H9 (cell line): ENCODE measurements at regions not wholly inside any gene's neighbourhood (a gene's known extent, or its start where the extent isn't known, plus 50 kb on each side); places are given as distances from the start of the nearest gene placed in this dataset.

Experiments
- DNase-seq: peaks from one replicate; pipeline ENCODE4 v3.0.0-alpha.2; 2017
- H2AFZ ChIP-seq: one replicate; pipeline ENCODE4 v1.6.1; 2013; ENCODE audit warnings: mild to moderate bottlenecking, low read length, control low read depth, moderate library complexity
- H2AK5ac ChIP-seq: 2 replicates; pipeline ENCODE4 v1.6.1; 2013; ENCODE audit warnings: low read length, control low read depth, mixed read lengths; ENCODE audit not compliant: insufficient read length
- H2BK120ac ChIP-seq: one replicate; pipeline ENCODE4 v1.6.1; 2013; ENCODE audit warnings: low read depth, mild to moderate bottlenecking, low read length, control low read depth, inconsistent platforms; ENCODE audit not compliant: poor library complexity, severe bottlenecking
- H2BK12ac ChIP-seq: 2 replicates; pipeline ENCODE4 v1.6.1; 2013; ENCODE audit warnings: low read length, control low read depth, mixed read lengths, low read depth; ENCODE audit not compliant: insufficient read length
- H2BK15ac ChIP-seq: 2 replicates; pipeline ENCODE4 v1.6.1; 2013; ENCODE audit warnings: low read depth, low read length, control low read depth
- H2BK20ac ChIP-seq: one replicate; pipeline ENCODE4 v1.6.1; 2013; ENCODE audit warnings: low read depth, mild to moderate bottlenecking, low read length, control low read depth, inconsistent platforms; ENCODE audit not compliant: poor library complexity, severe bottlenecking
- H2BK5ac ChIP-seq: 2 replicates; pipeline ENCODE4 v1.6.1; 2013; ENCODE audit warnings: low read length, control low read depth, mixed read lengths; ENCODE audit not compliant: insufficient read length
- H3K14ac ChIP-seq: 2 replicates; pipeline ENCODE4 v1.6.1; 2013; ENCODE audit warnings: low read length, control low read depth; ENCODE audit not compliant: insufficient read depth
- H3K18ac ChIP-seq: 2 replicates; pipeline ENCODE4 v1.6.1; 2013; ENCODE audit warnings: low read depth, mild to moderate bottlenecking, mixed read lengths, low read length, control low read depth; ENCODE audit not compliant: insufficient read length
- H3K23ac ChIP-seq: 2 replicates; pipeline ENCODE4 v1.6.1; 2013; ENCODE audit warnings: low read length, control low read depth, mixed read lengths, low read depth; ENCODE audit not compliant: insufficient read length
- H3K23me2 ChIP-seq: 2 replicates; pipeline ENCODE4 v1.6.1; 2013; ENCODE audit warnings: low read depth, mild to moderate bottlenecking, mixed read lengths, low read length, control low read depth; ENCODE audit not compliant: insufficient read length, poor library complexity, severe bottlenecking
- H3K27ac ChIP-seq: 2 replicates; pipeline ENCODE4 v1.5.1; 2013; ENCODE audit warnings: low read length, control low read depth, mixed read lengths, low read depth; ENCODE audit not compliant: insufficient read length
- H3K27me3 ChIP-seq: 2 replicates; pipeline ENCODE4 v1.6.1; 2013; ENCODE audit warnings: low read length, control low read depth, inconsistent platforms; ENCODE audit not compliant: insufficient read depth
- H3K4ac ChIP-seq: 2 replicates; pipeline ENCODE4 v1.6.1; 2013; ENCODE audit warnings: low read depth, mild to moderate bottlenecking, control low read depth, inconsistent platforms, low read length, moderate library complexity
- H3K4me1 ChIP-seq: 2 replicates; pipeline ENCODE4 v1.6.1; 2013; ENCODE audit warnings: low read length, control low read depth, inconsistent platforms; ENCODE audit not compliant: insufficient read depth
- H3K4me2 ChIP-seq: 2 replicates; pipeline ENCODE4 v1.6.1; 2013; ENCODE audit warnings: low read length, control low read depth, mixed read lengths; ENCODE audit not compliant: insufficient read length, insufficient read depth
- H3K56ac ChIP-seq: 2 replicates; pipeline ENCODE4 v1.6.1; 2013; ENCODE audit warnings: low read depth, mild to moderate bottlenecking, mixed read lengths, low read length, control low read depth; ENCODE audit not compliant: insufficient read length
- H3K79me1 ChIP-seq: 2 replicates; pipeline ENCODE4 v1.6.1; 2013; ENCODE audit warnings: low read depth, mild to moderate bottlenecking, moderate library complexity, low read length, control low read depth, inconsistent platforms; ENCODE audit not compliant: insufficient read depth, poor library complexity, severe bottlenecking
- H3K79me2 ChIP-seq: 2 replicates; pipeline ENCODE4 v1.6.1; 2013; ENCODE audit warnings: low read length, control low read depth, inconsistent platforms; ENCODE audit not compliant: insufficient read depth
- H3K9ac ChIP-seq: 2 replicates; pipeline ENCODE4 v1.6.1; 2013; ENCODE audit warnings: low read length, control low read depth, mixed read lengths; ENCODE audit not compliant: insufficient read length; ENCODE audit errors: extremely low read depth
- H3K9me3 ChIP-seq: one replicate; pipeline ENCODE4 v1.6.1; 2013; ENCODE audit warnings: low read depth, low read length, inconsistent platforms; ENCODE audit not compliant: control insufficient read depth
- H3T11ph ChIP-seq: one replicate; pipeline ENCODE4 v1.6.1; 2013; ENCODE audit warnings: mild to moderate bottlenecking, low read length, control low read depth, inconsistent platforms
- H4K20me1 ChIP-seq: one replicate; pipeline ENCODE4 v1.6.1; 2013; ENCODE audit not compliant: control insufficient read depth, insufficient read length, insufficient read depth
- H4K5ac ChIP-seq: 2 replicates; pipeline ENCODE4 v1.6.1; 2013; ENCODE audit warnings: low read depth, mild to moderate bottlenecking, mixed read lengths, low read length, control low read depth; ENCODE audit not compliant: insufficient read length
- H4K8ac ChIP-seq: replicated peaks from 2 replicates; pipeline ENCODE4 v1.6.1; 2013; ENCODE audit warnings: low read length, control low read depth, mixed read lengths, low read depth; ENCODE audit not compliant: insufficient read length
- H4K91ac ChIP-seq: 2 replicates; pipeline ENCODE4 v1.6.1; 2013; ENCODE audit warnings: low read depth, mild to moderate bottlenecking, moderate library complexity, mixed read lengths, low read length, control low read depth; ENCODE audit not compliant: insufficient read length
- H3K27ac Mint-ChIP-seq, 3 experiments: 2 replicates in 2 of 3; 3 replicates in 1 of 3; pipeline ENCODE4 v1.8.0; 2020 to 2021; ENCODE audit warnings: mixed read lengths in 3 of 3, mild to moderate bottlenecking in 1 of 3, moderate library complexity in 1 of 3
- H3K27me3 Mint-ChIP-seq: 2 replicates; pipeline ENCODE4 v1.8.0; 2021; ENCODE audit warnings: low read depth, mild to moderate bottlenecking, moderate library complexity, mixed read lengths
- H3K36me3 Mint-ChIP-seq, 3 experiments: 2 replicates in 2 of 3; 3 replicates in 1 of 3; pipeline ENCODE4 v1.8.0; 2020 to 2021; ENCODE audit warnings: low read depth in 3 of 3, mixed read lengths in 3 of 3; ENCODE audit not compliant: insufficient read depth in 1 of 3
- H3K4me1 Mint-ChIP-seq, 2 experiments: 2 replicates each; pipeline ENCODE4 v1.8.0; 2020; ENCODE audit warnings: mixed read lengths in 2 of 2
- H3K4me3 Mint-ChIP-seq, 2 experiments: 2 replicates in 1 of 2; 3 replicates in 1 of 2; pipeline ENCODE4 v1.8.0; 2020 to 2021; ENCODE audit warnings: mild to moderate bottlenecking in 2 of 2, mixed read lengths in 2 of 2, moderate library complexity in 1 of 2
- H3K9me3 Mint-ChIP-seq, 2 experiments: 2 replicates in 1 of 2; 3 replicates in 1 of 2; pipeline ENCODE4 v1.8.0; 2020; ENCODE audit warnings: mild to moderate bottlenecking in 2 of 2, mixed read lengths in 2 of 2, moderate library complexity in 1 of 2
- CTCF ChIP-seq: fragments of 200-600 bp; sonication (generic); conservative IDR thresholded peaks from 3 replicates; pipeline ENCODE4 v1.8.0; 2021; ENCODE audit warnings: antibody characterized with exemption, mild to moderate bottlenecking
- WGBS: extraction: QIAGEN DNeasy Blood & Tissue Kit; methylation state at CpG from one replicate; pipeline ENCODE4 v1.1.7; 2013; ENCODE audit warnings: missing lambda C conversion rate, low lambda C conversion rate, mixed read lengths; ENCODE audit not compliant: insufficient read length; ENCODE audit errors: extremely low coverage; 5-methylcytosine and 5-hydroxymethylcytosine counted together

GRCh38 chr13:112261924-112262323 is 114.2 kb upstream of the SPACA7 start:
- WGBS = no CpG with 5 or more reads among the region's 8 CpGs
- H3K4me3 Mint-ChIP-seq = no peak overlapping the region
- no peak overlapping the region for H3K4me2 ChIP-seq
- H3K27me3 ChIP-seq = no peaks in the 10 kb centered on the region
- H3K79me2 ChIP-seq = no peaks in the 10 kb centered on the region
- no peak overlapping the region for H3K14ac ChIP-seq
- H4K8ac ChIP-seq = no peak overlapping the region
- TF ChIP-seq CTCF = no peak
- H2BK20ac ChIP-seq = no peak overlapping the region
- peaks cover 43% of the 10 kb centered on the region for H3K27me3 Mint-ChIP-seq
- H2BK120ac ChIP-seq = no peak overlapping the region
- H2BK15ac ChIP-seq = no peak overlapping the region
- H4K20me1 ChIP-seq = no peaks in the 10 kb centered on the region
- H3K4me1 ChIP-seq = no peaks in the 10 kb centered on the region
- H2BK12ac ChIP-seq = no peak overlapping the region
- no peaks in the 10 kb centered on the region for H3K23me2 ChIP-seq
- peaks cover 3 to 5% of the 10 kb centered on the region in 2 experiments; a peak in 1 of 4 replicates for H3K4me1 Mint-ChIP-seq
- no peaks in the 10 kb centered on the region for H3K9me3 Mint-ChIP-seq
- no peaks in the 10 kb centered on the region for H3K9me3 ChIP-seq
- no peak overlapping the region for H3K4ac ChIP-seq
- H3K27ac Mint-ChIP-seq = no peak overlapping the region; a peak in 1 of 7 replicates
- H4K5ac ChIP-seq = no peak overlapping the region
- H3K23ac ChIP-seq = no peak overlapping the region
- no peaks in the 10 kb centered on the region for H3K79me1 ChIP-seq
- no peak overlapping the region for H4K91ac ChIP-seq
- no peak overlapping the region for H3K56ac ChIP-seq
- H2BK5ac ChIP-seq = no peak overlapping the region
- DNase-seq = no peak
- H3K18ac ChIP-seq = no peak overlapping the region
- H3K36me3 Mint-ChIP-seq = no peaks in the 10 kb centered on the region
- no peak overlapping the region for H3K27ac ChIP-seq
- H3K9ac ChIP-seq = no peak overlapping the region
- no peak overlapping the region for H2AK5ac ChIP-seq
- H2AFZ ChIP-seq = no peak overlapping the region
- H3T11ph ChIP-seq = no peak overlapping the region
